NB4 (cell line): ENCODE measurements at regions not wholly inside any gene's neighbourhood (a gene's known extent, or its start where the extent isn't known, plus 50 kb on each side); places are given as distances from the start of the nearest gene placed in this dataset.

Source experiments
- DNase-seq: peaks from one replicate; pipeline ENCODE4 v3.0.0; 2010; ENCODE audit warnings: low read depth
- H3K4me3 ChIP-seq: one replicate; pipeline ENCODE4 v1.5.1; 2011; ENCODE audit warnings: mild to moderate bottlenecking, low read depth, low read length, moderate library complexity
- MYC ChIP-seq: IDR thresholded peaks from 2 replicates; pipeline ENCODE4 v1.6.1; 2011; ENCODE audit warnings: low read depth, low read length
- POLR2A ChIP-seq: IDR thresholded peaks from 2 replicates; pipeline ENCODE4 v1.6.1; 2011; ENCODE audit warnings: mild to moderate bottlenecking; ENCODE audit not compliant: insufficient read length; ENCODE audit errors: extremely low read depth
- TF ChIP-seq, protein P1 (sequence below): IDR thresholded peaks from one replicate; pipeline ENCODE4 v1.5.1; 2012; ENCODE audit warnings: low read depth, low read length
- TF ChIP-seq, protein P2 (sequence below): IDR thresholded peaks from 2 replicates; pipeline ENCODE4 v1.6.1; 2011; ENCODE audit warnings: low read depth, low read length

DNA sequence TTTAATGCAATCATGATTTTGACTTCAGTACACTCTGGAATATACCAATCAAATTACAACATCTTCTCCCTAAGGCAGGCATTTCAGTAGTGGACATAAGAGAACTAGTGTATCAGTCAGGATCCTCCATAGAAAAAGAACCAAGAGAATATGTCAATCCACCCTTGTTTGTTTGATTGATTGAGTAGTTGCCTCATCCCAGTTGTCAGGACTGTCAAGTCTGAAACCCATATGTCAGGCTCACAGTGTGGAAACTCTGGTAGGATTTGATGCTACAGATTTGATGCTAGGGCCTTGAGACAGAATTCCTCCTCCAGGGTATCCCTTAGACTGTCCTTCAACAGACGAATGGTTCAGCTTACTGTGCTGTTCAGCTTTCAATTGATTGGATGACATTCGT is 375.0 kb downstream of the ETS1 start:
- no peak overlapping the region for H3K4me3 ChIP-seq
- TF ChIP-seq POLR2A: no peak
- TF ChIP-seq, protein P1, sequence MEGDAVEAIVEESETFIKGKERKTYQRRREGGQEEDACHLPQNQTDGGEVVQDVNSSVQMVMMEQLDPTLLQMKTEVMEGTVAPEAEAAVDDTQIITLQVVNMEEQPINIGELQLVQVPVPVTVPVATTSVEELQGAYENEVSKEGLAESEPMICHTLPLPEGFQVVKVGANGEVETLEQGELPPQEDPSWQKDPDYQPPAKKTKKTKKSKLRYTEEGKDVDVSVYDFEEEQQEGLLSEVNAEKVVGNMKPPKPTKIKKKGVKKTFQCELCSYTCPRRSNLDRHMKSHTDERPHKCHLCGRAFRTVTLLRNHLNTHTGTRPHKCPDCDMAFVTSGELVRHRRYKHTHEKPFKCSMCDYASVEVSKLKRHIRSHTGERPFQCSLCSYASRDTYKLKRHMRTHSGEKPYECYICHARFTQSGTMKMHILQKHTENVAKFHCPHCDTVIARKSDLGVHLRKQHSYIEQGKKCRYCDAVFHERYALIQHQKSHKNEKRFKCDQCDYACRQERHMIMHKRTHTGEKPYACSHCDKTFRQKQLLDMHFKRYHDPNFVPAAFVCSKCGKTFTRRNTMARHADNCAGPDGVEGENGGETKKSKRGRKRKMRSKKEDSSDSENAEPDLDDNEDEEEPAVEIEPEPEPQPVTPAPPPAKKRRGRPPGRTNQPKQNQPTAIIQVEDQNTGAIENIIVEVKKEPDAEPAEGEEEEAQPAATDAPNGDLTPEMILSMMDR: no peak
- no peak for TF ChIP-seq MYC
- TF ChIP-seq, protein P2, sequence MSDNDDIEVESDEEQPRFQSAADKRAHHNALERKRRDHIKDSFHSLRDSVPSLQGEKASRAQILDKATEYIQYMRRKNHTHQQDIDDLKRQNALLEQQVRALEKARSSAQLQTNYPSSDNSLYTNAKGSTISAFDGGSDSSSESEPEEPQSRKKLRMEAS: no peak
- DNase-seq: no peak

DNA sequence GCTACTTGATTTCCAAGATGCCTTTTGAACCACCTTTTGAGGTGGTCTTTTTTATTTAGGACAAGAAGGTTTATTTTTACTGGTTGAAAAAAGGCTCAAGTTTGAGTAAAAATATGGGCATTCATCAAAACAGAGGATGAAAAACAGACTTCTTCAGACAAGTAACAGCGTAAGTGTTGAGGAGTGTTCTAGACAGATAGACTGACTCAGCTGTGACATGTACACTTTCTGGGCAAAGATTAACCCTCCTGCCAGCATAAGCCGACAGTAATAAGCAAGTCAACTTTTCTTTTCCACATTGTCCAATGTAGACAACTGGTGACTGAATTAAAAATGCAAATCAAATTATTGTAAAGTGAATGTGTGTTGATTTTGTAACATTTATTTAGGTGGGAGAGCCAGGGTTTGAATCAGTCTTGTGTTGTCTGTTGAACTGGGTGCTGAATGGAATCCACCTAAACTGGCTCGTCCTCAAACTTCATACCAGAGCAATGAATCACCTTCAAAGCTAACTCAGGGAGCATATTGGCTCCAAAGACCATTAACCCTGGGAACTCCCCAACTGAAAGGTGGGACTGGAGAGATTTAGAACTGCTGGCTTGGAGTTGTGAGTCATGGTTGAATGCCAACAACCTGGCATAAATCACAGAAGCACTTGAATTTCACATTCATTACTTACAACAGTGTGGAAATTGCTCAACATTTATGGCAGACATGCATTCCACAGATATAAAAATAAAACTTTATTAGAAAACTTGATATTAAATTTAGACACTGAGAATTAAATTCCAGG is 377.0 kb downstream of the ETS1 start:
- H3K4me3 ChIP-seq: no peak overlapping the region
- no peak for TF ChIP-seq MYC
- TF ChIP-seq, protein P1: no peak
- no peak for TF ChIP-seq POLR2A
- TF ChIP-seq, protein P2: no peak
- no peak for DNase-seq

DNA sequence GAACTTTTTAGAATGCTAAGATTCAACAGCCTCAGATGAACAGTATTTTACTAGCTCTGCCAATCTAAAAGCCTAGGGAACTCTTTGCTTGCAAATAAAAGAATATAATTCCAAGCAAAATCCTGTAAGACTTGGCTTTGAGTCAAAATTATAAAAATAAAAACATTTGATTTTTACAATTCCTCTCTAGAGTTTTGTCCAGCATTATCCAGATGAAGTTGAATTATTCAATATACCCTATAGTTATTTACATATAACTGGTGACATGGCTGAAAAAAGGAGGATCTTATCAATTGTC is 378.3 kb downstream of the ETS1 start:
- no peak overlapping the region for H3K4me3 ChIP-seq
- TF ChIP-seq, protein P2: no peak
- TF ChIP-seq, protein P1: no peak
- TF ChIP-seq POLR2A: no peak
- no peak for TF ChIP-seq MYC
- DNase-seq: no peak

DNA sequence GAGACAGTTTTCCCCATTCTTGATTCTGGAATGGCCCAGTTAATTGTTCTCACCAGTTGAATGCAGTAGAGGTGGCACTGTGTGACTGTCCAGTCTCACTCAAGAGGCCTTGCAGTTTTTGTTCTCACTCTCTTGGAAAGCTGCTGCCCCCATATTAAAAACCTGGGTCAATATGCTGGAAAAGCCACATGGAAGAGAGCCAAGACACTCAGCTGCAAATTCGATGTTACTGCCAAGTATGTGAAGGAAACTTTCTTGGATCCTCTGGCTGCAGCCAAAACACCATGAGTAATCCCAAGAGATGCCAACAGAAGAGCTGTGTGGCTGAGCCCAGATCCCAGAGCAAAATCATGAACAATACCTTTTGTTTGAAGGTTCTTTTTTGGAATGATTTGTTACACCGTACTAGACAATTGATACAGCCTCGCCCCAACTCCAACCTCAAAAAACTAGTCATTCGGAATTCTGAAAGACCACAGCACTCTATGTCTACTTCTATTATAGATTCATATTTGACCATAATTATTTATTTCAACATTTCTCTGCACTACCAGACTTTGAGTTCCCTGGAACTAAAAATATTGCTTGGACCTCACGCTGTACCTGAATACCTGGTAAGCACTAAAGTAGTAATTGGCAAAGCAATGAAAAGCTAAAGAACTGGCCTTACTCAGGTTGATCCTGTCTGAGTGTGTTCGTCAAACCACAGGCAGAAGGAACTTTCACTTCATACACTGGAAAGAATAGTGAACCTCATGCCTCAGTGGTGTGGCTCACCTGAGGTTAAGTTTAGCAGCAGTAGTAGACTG is 378.8 kb downstream of the ETS1 start:
- DNase-seq: no peak
- TF ChIP-seq POLR2A (no peak), MYC (no peak)
- TF ChIP-seq, protein P1: no peak
- TF ChIP-seq, protein P2: no peak
- H3K4me3 ChIP-seq: no peak overlapping the region

DNA sequence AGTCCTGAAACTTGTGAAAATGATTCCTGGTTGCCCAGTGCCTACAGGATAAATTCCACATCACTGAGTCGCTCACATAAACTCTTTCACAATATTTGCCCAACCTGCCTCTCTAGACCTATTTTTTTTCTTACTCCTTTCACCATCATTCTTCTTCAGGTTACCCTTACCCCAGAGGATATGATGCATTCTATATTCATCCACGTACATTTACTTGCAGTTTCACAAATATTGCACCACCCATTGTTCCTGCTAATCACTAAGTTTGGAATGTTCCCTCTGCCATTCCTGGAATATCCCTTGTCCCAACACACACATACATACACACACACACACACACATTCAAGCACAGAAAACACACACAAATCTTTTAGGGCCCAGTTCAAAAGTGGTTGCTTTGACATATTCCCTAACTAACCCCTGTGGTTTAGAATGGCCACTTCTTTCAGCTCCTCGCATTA is 379.5 kb downstream of the ETS1 start:
- no peak for DNase-seq
- H3K4me3 ChIP-seq: no peak overlapping the region
- TF ChIP-seq, protein P1: no peak
- no peak for TF ChIP-seq MYC
- no peak for TF ChIP-seq POLR2A
- TF ChIP-seq, protein P2: no peak
